Naive thymus-derived CD4-positive, alpha-beta T cell (primary cell): ENCODE measurements at regions not wholly inside any gene's neighbourhood (a gene's known extent, or its start where the extent isn't known, plus 50 kb on each side); places are given as distances from the start of the nearest gene placed in this dataset.

Source experiments
- ATAC-seq: fragments of 150-1000 bp; cut with Tn5 transposase; 2 replicates; pipeline ENCODE4 v1.10.0; 2021; ENCODE audit warnings: mild to moderate bottlenecking, moderate library complexity
- CTCF ChIA-PET: fragments of 350-600 bp; sonication (Branson Sonifier 250); formaldehyde crosslinking; loops from one replicate; lab custom pipeline; 2021; ENCODE audit warnings: antibody characterized with exemption; lab: Charles Lee
- POLR2A ChIA-PET: fragments of 350-600 bp; sonication (Branson Sonifier 250); formaldehyde crosslinking; loops from one replicate; lab custom pipeline; 2021; ENCODE audit warnings: antibody characterized with exemption, inconsistent platforms; lab: Charles Lee
- DNase-seq, 9 donors: peaks; one replicate each; pipeline versions ENCODE4 v3.0.0 to v3.0.0-alpha.2; 2020 to 2022; ENCODE audit warnings: mixed read lengths in 1 of 9
- H3K27ac ChIP-seq: one replicate; pipeline ENCODE4 v1.7.0; 2013; ENCODE audit warnings: mild to moderate bottlenecking, low read depth, low read length, moderate library complexity
- H3K27me3 ChIP-seq, 2 donors: one replicate each; pipeline ENCODE4 v1.7.0; 2013; ENCODE audit warnings: low read length in 2 of 2, mild to moderate bottlenecking in 2 of 2, moderate library complexity in 2 of 2; ENCODE audit not compliant: control insufficient read depth in 2 of 2, insufficient read depth in 2 of 2
- H3K36me3 ChIP-seq, 3 experiments: 1 replicate in 2 of 3; 2 replicates in 1 of 3; pipeline ENCODE4 v1.7.0; 2013; ENCODE audit warnings: low read length in 3 of 3, mild to moderate bottlenecking in 3 of 3, moderate library complexity in 1 of 3; ENCODE audit not compliant: insufficient read depth in 3 of 3, control insufficient read depth in 2 of 3
- H3K4me1 ChIP-seq, 2 donors: one replicate each; pipeline ENCODE4 v1.7.0; 2013; ENCODE audit warnings: low read length in 2 of 2, mild to moderate bottlenecking in 2 of 2, moderate library complexity in 1 of 2; ENCODE audit not compliant: control insufficient read depth in 2 of 2, insufficient read depth in 2 of 2
- H3K4me3 ChIP-seq: 2 replicates; pipeline ENCODE4 v1.7.0; 2013; ENCODE audit warnings: mild to moderate bottlenecking, low read length
- H3K9me3 ChIP-seq, 3 experiments: 1 replicate in 2 of 3; 2 replicates in 1 of 3; pipeline ENCODE4 v1.7.0; 2013; ENCODE audit warnings: low read length in 3 of 3; ENCODE audit not compliant: control insufficient read depth in 2 of 3
- H3K27ac Mint-ChIP-seq, 9 donors: one replicate each; pipeline ENCODE4 v1.8.0; 2020 to 2022; ENCODE audit warnings: mixed read lengths in 9 of 9, mild to moderate bottlenecking in 8 of 9, moderate library complexity in 5 of 9, inconsistent platforms in 2 of 9
- H3K27me3 Mint-ChIP-seq, 5 donors: one replicate each; pipeline ENCODE4 v1.8.0; 2021 to 2022; ENCODE audit warnings: mixed read lengths in 5 of 5, mild to moderate bottlenecking in 1 of 5
- H3K36me3 Mint-ChIP-seq, 5 donors: one replicate each; pipeline ENCODE4 v1.8.0; 2020 to 2022; ENCODE audit warnings: mixed read lengths in 5 of 5, mild to moderate bottlenecking in 3 of 5, inconsistent platforms in 1 of 5
- H3K4me1 Mint-ChIP-seq, 7 donors: one replicate each; pipeline ENCODE4 v1.8.0; 2020 to 2022; ENCODE audit warnings: mixed read lengths in 7 of 7, mild to moderate bottlenecking in 3 of 7, inconsistent platforms in 1 of 7
- H3K4me3 Mint-ChIP-seq, 10 donors: one replicate each; pipeline ENCODE4 v1.8.0; 2020 to 2022; ENCODE audit warnings: mild to moderate bottlenecking in 10 of 10, mixed read lengths in 10 of 10, moderate library complexity in 6 of 10, inconsistent platforms in 2 of 10
- H3K9me3 Mint-ChIP-seq, 11 donors: one replicate each; pipeline ENCODE4 v1.8.0; 2020 to 2022; ENCODE audit warnings: mixed read lengths in 11 of 11, mild to moderate bottlenecking in 4 of 11, inconsistent platforms in 1 of 11, moderate library complexity in 1 of 11
- intact Hi-C, 2 donors: fragments of 100-400 bp; cut with micrococcal nuclease; formaldehyde crosslinking; loops; one replicate each; pipeline ENCODE4 v1.15.1; 2023

- Mint-ChIP-seq H3K4me3 (no peak overlapping the region), H3K9me3 (peaks cover 0 to 17% (median 4%) of the 10 kb centered on the region in 11 donors), H3K36me3 (no peaks in the 10 kb centered on the region), H3K27me3 (no peaks in the 10 kb centered on the region), H3K27ac (no peak overlapping the region), H3K4me1 (no peaks in the 10 kb centered on the region)
- Histone ChIP-seq H3K27me3 (no peaks in the 10 kb centered on the region), H3K27ac (no peak overlapping the region), H3K4me1 (no peaks in the 10 kb centered on the region), H3K4me3 (no peak overlapping the region), H3K36me3 (no peaks in the 10 kb centered on the region), H3K9me3 (no peaks in the 10 kb centered on the region)
- ATAC-seq (no peak), DNase-seq (no peak)
- CTCF ChIA-PET, result no interaction called here
- intact Hi-C loops, result no loop called here
- POLR2A ChIA-PET, result no interaction called here
Measured at GRCh38 chr2:163878718-163879117, 142.9 kb upstream of the FIGN start.

GRCh38 chr2:163877316-163877715 is 141.5 kb upstream of the FIGN start:
- Histone ChIP-seq H3K4me1 (no peaks in the 10 kb centered on the region), H3K27ac (no peak overlapping the region), H3K4me3 (no peak overlapping the region), H3K27me3 (no peaks in the 10 kb centered on the region), H3K36me3 (no peaks in the 10 kb centered on the region), H3K9me3 (no peaks in the 10 kb centered on the region)
- Mint-ChIP-seq H3K36me3 (no peaks in the 10 kb centered on the region), H3K4me1 (no peaks in the 10 kb centered on the region), H3K4me3 (no peak overlapping the region), H3K27ac (no peak overlapping the region), H3K27me3 (no peaks in the 10 kb centered on the region), H3K9me3 (peaks cover 0 to 23% (median 7%) of the 10 kb centered on the region in 11 donors)
- ATAC-seq, result no peak
- ChIA-PET CTCF (no interaction called here), POLR2A (no interaction called here)
- intact Hi-C loops, result no loop called here
- DNase-seq, result no peak

GRCh38 chr2:163863073-163863472 is 127.3 kb upstream of the FIGN start:
- no peaks in the 10 kb centered on the region for H3K27me3 Mint-ChIP-seq

GRCh38 chr2:163859951-163860350 is 124.1 kb upstream of the FIGN start:
- ATAC-seq, result no peak
- no peak for DNase-seq
- Mint-ChIP-seq H3K4me1 (no peaks in the 10 kb centered on the region), H3K36me3 (no peaks in the 10 kb centered on the region), H3K4me3 (no peak overlapping the region), H3K27me3 (no peaks in the 10 kb centered on the region), H3K27ac (no peak overlapping the region), H3K9me3 (peaks cover 0 to 4% (median 0%) of the 10 kb centered on the region in 11 donors)
- POLR2A ChIA-PET, result no interaction called here
- no peak overlapping the region for H3K27ac ChIP-seq
- no peaks in the 10 kb centered on the region for H3K4me1 ChIP-seq
- no peaks in the 10 kb centered on the region for H3K27me3 ChIP-seq
- H3K9me3 ChIP-seq, result no peaks in the 10 kb centered on the region
- CTCF ChIA-PET, result no interaction called here
- intact Hi-C loops, result no loop called here
- no peak overlapping the region for H3K4me3 ChIP-seq
- H3K36me3 ChIP-seq, result no peaks in the 10 kb centered on the region

More at GRCh38 chr2:163863073-163863472, 127.3 kb upstream of the FIGN start:
- CTCF ChIA-PET, result no interaction called here
- Histone ChIP-seq H3K4me1 (no peaks in the 10 kb centered on the region), H3K9me3 (no peaks in the 10 kb centered on the region), H3K4me3 (no peak overlapping the region), H3K27me3 (no peaks in the 10 kb centered on the region), H3K36me3 (no peaks in the 10 kb centered on the region), H3K27ac (no peak overlapping the region)
- H3K36me3 Mint-ChIP-seq, result no peaks in the 10 kb centered on the region
- ATAC-seq (no peak), DNase-seq (no peak)
- H3K9me3 Mint-ChIP-seq, result peaks cover 0 to 8% (median 2%) of the 10 kb centered on the region in 11 donors
- intact Hi-C loops, result no loop called here
- POLR2A ChIA-PET, result no interaction called here
- H3K27ac Mint-ChIP-seq, result no peak overlapping the region
- no peaks in the 10 kb centered on the region for H3K4me1 Mint-ChIP-seq
- no peak overlapping the region for H3K4me3 Mint-ChIP-seq

- H3K4me3 Mint-ChIP-seq, result no peak overlapping the region
- ChIA-PET POLR2A (no interaction called here), CTCF (no interaction called here)
- ATAC-seq (no peak), DNase-seq (no peak)
- no peaks in the 10 kb centered on the region for H3K9me3 ChIP-seq
- H3K9me3 Mint-ChIP-seq, result no peaks in the 10 kb centered on the region
- H3K27me3 ChIP-seq, result no peaks in the 10 kb centered on the region
- no peak overlapping the region for H3K27ac Mint-ChIP-seq
- H3K4me3 ChIP-seq, result no peak overlapping the region
- no peaks in the 10 kb centered on the region for H3K4me1 Mint-ChIP-seq
- H3K4me1 ChIP-seq, result no peaks in the 10 kb centered on the region
- intact Hi-C loops, result no loop called here
- H3K36me3 Mint-ChIP-seq, result no peaks in the 10 kb centered on the region
- H3K27ac ChIP-seq, result no peak overlapping the region
- H3K36me3 ChIP-seq, result no peaks in the 10 kb centered on the region
- H3K27me3 Mint-ChIP-seq, result no peaks in the 10 kb centered on the region
Measured at GRCh38 chr2:163856941-163857340, 121.1 kb upstream of the FIGN start.

DNA sequence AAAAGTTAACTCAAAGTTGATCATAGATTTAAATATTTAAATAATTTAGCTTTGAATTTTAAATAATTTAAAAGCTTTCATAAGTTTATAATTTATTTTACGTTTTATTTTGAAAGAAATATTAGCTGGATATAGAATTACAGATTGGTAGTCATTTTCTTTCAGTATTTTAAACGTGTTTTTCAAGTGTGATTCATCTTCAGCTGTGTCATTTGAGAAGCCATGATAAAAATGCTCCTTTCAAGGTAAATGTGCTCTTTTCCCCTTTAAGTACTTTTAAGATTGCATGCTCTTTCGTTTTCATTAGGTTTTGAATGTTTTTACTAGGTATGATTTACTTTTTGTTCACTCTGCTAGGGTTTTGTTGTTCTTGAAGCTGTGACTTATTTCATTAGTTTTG is 116.8 kb upstream of the FIGN start:
- H3K27me3 Mint-ChIP-seq, result no peaks in the 10 kb centered on the region
- H3K27ac ChIP-seq, result no peak overlapping the region

GRCh38 chr2:163849756-163850435 is 114.1 kb upstream of the FIGN start:
- no peak for ATAC-seq
- Mint-ChIP-seq H3K9me3 (peaks cover 0 to 22% (median 2%) of the 10 kb centered on the region in 11 donors), H3K27ac (no peak overlapping the region), H3K27me3 (no peaks in the 10 kb centered on the region), H3K4me3 (no peak overlapping the region), H3K4me1 (no peaks in the 10 kb centered on the region), H3K36me3 (no peaks in the 10 kb centered on the region)
- Histone ChIP-seq H3K4me3 (no peak overlapping the region), H3K9me3 (no peaks in the 10 kb centered on the region), H3K27ac (no peak overlapping the region), H3K36me3 (no peaks in the 10 kb centered on the region), H3K4me1 (no peaks in the 10 kb centered on the region), H3K27me3 (no peaks in the 10 kb centered on the region)
- ChIA-PET POLR2A (no interaction called here), CTCF (no interaction called here)
- intact Hi-C loops, result no loop called here
- no peak for DNase-seq

More for the DNA sequence above, 116.8 kb upstream of the FIGN start:
- ATAC-seq (no peak), DNase-seq (no peak)
- no peak overlapping the region for H3K27ac Mint-ChIP-seq
- H3K4me1 ChIP-seq, result no peaks in the 10 kb centered on the region
- no peaks in the 10 kb centered on the region for H3K36me3 ChIP-seq
- H3K4me3 ChIP-seq, result no peak overlapping the region
- intact Hi-C loops, result no loop called here
- peaks cover 0 to 18% (median 0%) of the 10 kb centered on the region in 11 donors for H3K9me3 Mint-ChIP-seq
- H3K27me3 ChIP-seq, result no peaks in the 10 kb centered on the region
- H3K4me3 Mint-ChIP-seq, result no peak overlapping the region
- ChIA-PET CTCF (no interaction called here), POLR2A (no interaction called here)
- H3K9me3 ChIP-seq, result no peaks in the 10 kb centered on the region
- H3K36me3 Mint-ChIP-seq, result no peaks in the 10 kb centered on the region
- no peaks in the 10 kb centered on the region for H3K4me1 Mint-ChIP-seq
